Activated T-cell treated with anti-CD3 and anti-CD28 coated beads, Interleukin-2, amount 50 U/mL, for 48 hours (primary cell): ENCODE measurements at regions not wholly inside any gene's neighbourhood (a gene's known extent, or its start where the extent isn't known, plus 50 kb on each side); places are given as distances from the start of the nearest gene placed in this dataset.
"Not testable (repeated sequence)": the region's sequence is repeated elsewhere in the genome, so short reads cannot be mapped to it uniquely, and the experiment has no call there.

ENCODE experiments used
- DNase-seq, 2 experiments: peaks; one replicate each; pipeline ENCODE4 v3.0.0-alpha.2; 2020

DNA sequence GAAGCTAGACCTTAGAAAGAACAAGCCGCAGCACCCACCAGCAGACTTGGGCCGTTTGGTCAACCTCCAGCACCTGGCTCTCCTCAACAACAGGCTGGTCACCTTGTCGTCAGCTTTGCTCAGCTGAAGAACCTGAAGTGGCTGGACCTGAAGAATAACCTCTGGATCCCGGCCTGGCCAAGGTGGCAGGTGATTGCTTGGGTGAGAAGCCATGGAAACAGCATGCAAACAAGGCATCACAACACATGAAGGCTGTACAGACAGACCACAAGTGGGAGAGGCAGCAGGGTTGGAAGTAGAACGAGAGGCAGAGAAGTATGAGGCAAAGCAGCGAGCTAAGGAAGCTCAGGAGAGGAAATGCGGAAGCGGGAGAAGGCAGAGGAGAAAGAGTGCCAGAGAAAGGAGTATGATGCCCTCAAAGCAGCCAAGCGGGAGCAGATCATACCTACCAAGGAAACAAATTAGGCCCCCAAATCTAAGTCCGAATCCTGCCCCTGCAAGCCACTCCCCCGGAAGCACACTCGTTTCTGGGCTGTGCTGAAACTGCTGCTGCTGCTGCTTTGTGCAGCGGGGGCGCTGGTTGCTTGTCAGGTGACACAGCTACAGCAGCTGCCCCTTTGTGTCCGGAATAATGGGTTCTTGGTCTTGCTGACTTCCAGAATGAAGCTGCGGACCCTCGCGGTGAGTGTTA, 121.6 kb upstream of the LGSN start:
- DNase-seq, result peak in 1 of 2 experiments; percentile 21

DNA sequence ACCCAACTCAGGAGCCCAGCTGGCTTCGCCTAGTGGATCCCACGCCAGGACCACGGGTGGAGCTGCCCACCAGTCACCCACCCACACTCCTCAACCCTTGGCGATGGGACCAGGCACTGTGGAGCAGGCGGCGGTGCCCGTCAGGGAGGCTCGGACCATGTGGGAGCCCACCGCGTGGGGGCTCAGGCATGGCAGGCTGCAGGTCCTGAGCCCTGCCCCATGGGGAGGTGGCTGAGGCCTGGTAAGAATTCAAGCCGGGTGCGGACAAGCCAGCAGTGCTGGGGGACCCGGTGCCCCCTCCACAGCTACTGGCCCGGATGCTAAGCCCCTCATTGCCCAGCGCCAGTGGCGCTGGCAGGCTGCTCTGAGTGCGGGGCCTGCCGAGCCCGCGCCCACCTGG, 123.1 kb upstream of the LGSN start:
- DNase-seq, result no peak

DNA sequence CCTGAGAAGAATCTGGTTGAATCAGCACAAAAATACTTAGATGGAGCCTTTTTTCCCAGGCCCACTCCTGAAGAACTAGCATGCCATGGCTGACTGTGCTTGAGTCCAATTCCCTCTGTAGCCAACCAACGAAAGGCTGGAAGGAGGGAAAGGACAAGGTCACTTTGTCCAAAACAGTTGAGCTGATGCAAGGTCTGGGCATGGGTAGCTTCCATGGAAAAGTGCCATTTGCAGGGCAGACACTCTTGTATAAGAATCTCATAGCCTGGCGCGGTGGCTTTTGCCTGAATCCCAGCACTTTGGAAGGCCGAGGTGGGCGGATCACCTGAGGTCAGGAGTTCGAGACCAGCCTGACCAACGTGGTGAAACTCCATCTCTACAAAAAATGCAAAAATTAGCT, 125.0 kb upstream of the LGSN start:
- DNase-seq, result no peak

DNA sequence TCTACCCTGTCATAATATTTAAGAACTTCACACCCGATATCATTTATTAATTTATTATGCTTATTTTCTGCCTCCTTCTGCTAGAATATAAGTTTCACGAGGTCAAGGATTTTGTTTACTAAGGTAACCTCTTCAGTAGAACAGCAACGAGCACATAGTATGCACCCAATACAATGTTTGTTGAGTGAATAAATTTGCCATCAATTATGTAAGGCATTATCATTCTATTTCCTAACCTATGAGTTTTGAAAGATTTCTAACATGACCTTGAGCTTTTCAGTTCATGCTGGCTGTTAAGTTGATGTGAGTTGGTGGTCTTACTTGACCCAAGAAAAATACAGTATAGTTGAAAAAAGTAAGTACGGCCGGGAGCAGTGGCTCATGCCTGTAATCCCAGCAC, 125.9 kb upstream of the LOC128125822 start:
- DNase-seq, result no peak

DNA sequence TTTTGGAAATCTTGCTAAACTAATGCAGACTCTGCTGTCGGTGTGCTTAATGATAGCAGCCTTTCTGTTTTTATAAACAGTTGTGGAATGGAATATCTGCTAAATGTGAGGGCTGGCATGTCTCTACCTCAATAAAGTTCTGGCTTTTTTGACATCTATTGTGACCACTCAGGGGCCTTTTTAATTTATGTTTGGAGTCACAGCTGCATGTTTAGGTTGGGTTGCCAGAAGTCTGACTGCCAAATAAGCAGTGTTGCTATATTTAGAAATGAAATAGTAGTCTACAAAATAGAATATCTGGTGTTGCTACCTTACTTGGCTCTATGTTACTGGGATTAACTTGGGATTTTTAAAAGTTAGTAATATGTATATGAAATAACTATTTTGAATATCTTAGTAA, 125.1 kb upstream of the LOC128125822 start:
- DNase-seq, result no peak

DNA sequence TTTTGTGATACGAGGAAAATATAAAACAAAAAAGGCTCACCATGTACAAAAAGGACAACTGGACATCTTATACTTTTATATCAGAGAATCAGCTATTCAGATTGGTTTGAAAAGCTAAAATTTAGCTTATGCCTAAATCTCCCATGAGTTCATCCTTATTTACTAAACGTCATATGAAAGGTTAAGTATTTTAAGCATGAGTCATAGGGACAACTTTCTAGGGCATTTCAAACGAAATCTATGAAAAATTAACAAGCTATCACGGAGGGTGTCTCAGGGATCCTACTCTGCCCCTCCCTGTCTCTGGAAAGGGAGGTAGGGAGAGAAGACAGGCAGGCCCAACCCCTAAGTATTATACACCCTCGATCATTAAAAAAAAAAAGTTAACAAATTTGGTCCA, 124.1 kb upstream of the LOC128125822 start:
- no peak for DNase-seq

DNA sequence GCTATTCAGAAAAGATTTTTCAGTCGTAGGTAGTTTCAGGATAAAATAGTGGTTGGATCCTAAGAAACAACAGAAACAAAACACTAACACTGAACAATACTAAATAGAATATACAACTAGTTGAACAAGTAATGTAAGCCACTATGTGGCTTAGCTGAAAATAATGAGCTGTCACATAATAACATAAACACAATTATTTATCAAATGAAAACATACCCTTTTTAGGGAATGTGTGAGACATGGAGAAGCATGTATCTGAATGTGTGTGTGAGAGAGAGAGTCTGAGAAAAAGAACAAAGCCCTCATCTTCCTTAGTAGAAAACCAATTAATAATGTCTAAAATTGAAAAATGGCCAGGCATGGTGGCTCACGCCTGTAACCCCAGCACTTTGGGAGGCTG, 122.6 kb upstream of the LOC128125822 start:
- no peak for DNase-seq

DNA sequence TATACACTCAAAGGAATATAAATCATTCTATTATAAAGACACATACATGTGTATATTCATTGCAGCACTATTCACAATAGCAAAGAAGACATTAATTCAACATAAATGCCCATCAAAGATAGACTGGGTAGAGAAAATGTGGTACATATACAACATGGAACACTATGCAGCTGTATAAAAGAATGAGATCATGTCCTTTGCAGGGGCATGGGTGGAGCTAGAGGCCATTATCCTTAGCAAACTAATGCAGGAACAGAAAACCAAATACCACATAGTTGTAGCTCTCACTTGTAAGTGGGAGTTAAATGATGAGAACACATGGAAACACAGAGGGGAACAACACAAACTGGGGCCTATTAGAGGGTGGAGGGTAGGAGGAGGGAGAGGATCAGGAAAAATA, 121.0 kb upstream of the LOC128125822 start:
- DNase-seq, result no peak

DNA sequence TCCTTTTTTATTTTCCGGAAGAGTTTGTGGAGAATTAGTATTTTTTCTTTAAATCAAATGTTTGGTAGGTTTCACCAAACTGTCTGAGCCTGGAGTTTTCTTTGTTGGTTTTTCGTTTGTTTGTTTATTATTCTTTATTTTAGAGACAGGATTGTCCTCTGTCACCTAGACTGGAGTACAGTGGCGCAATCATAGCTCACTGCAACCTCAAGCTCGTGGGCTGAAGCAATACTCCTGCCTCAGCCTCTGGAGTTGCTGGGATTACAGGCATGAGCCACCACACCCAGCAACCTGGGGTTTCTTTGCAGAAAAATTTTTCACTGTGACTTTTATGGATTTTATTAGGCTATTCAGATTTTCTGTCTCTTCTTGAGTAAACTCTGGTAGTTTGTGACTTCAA, 120.2 kb upstream of the LOC128125822 start:
- no peak for DNase-seq

DNA sequence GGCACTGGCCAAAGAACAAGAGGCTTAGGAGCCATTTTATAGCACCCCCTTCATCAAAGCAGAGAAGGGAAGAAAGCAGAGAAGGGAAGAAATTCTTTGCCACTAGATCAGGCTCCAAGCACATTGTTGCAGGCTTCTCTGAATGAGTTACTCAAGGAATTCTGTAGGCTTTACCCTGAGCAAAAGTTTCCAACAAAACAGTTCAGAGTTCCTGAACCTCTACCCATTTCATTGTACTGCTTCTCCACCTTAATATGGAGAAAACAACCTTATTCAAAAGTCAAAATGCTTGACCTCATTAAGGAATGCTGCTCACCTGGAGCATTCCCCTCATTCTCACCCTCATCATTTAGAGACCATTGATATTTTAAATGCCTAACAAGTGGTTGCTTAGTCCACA, 115.5 kb upstream of the LOC128125822 start:
- DNase-seq, result no peak

DNA sequence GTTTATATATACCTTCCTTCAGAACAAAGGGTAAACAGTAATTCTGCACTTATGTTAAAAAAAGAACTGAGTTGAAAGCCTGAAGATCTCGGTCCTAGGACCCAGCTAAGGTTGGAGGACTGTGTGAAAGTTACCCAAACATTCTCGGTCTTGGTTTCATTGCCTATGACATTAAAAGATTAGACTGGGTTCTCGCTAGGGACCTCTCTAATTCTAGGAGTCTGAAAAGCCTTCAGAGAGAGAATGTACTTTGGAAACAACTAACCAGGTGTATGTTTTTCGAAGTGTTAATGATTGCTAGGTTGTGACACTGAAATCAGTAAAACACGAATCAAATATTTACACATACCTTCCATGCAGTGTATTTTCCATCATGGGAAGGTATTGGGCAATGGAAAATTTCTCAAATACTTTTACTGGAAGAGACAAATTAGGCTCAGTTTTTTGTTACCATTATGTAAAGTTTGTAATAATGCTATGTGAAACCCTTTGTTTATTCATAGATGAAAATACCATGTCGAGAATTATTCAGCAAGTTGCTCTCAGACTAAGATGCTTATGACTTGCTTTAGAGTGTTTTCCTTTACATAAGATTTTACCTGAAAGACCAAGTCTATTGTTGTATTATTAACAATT, 113.7 kb upstream of the LOC128125822 start:
- DNase-seq, result no peak

DNA sequence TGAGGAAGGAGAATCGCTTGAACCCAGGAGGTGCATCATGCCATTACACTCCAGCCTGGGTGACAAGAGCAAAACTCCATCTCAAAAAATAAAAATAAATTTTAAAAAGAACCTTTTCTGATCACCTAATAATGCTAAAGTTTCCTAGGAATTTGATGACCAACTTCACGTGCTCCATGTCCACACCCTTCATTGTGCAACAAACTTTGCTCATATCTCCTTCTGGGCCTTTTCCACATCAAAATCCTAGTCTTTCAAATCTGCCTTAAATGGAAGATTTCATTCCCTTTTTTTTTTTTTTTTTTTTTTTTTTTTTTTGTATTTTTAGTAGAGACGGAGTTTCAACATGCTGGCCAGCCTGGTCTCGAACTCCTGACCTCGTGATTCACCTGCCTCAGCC, 112.5 kb upstream of the LOC128125822 start:
- no peak for DNase-seq

DNA sequence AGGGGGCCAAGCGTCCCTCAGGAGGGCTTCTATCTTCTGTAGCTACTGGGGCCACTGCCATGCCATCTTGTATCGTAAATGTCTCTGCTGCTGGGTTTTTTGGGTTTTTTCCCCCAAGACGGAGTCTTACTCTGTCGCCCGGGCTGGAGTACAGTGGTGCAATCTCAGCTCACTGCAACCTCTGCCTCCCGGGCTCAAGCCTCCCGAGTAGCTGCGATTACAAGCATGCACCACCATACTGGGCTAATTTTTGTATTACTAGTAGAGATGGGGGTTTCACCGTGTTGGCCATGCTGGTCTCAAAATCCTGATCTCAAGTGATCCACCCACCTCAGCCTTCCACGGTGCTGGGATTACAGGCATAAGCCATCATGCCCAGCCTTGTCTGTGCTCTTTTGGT, 111.3 kb upstream of the LOC128125822 start:
- no peak for DNase-seq

DNA sequence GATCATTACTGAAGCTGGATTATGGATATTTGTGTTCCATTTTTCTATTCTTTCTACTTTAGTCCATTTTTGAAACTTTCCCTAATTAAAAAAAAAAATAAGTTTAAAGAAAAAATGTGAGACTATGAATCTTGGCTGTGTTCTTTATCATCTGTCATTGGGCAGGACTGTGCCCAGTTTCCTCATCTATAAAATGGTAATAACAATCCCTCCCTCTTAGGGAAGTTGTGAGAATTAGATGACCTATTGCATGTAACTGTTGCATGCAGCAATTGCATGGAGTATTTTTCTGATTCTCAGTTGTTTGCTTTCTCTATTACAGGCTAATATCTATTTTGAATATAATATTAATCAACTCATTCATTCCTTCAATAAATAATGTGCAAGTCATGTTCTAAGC, 108.2 kb upstream of the LOC128125822 start:
- DNase-seq, result no peak

DNA sequence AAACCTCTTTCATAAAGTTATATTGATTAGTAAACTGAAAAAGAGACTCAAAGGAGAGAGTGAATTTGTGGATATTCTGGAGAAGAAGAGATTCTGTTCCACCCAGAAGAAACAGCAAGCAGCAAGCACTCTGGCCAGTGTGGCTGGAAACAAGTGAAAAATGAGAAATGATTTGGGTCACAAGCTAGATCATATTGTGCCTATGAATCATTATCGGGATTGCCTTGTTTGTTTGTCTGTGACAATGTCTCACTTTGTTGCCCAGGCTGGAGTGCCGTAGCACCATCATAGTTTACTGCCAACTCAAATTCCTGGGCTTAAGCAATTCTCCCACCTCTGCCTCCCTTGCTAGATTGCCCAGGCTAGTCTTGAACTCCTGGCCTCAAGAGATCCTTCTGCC, 106.5 kb upstream of the LOC128125822 start:
- no peak for DNase-seq

DNA sequence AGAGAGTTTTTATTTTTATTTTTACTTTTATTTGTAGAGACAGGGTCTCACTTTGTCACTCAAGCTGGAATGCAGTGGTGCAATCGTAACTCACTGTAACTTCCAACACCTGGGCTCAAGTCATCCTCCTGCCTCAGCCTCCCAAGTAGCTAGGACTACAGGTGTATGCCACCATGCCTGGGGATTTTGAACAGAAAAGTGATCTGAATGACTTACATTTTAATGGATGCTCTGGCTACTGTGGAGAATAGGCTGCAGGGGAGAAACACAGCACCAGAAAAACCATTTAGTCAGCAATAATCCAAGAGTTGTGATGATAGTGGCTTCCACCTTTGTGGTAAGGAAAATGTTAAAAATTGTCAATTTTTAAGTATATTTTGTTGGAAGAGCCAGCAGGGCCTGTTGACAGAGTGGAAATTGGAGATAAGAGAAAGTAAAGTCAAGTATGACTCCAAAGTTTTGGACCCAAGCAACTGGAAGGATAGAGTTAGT, 106.0 kb upstream of the LOC128125822 start:
- DNase-seq, result no peak

DNA sequence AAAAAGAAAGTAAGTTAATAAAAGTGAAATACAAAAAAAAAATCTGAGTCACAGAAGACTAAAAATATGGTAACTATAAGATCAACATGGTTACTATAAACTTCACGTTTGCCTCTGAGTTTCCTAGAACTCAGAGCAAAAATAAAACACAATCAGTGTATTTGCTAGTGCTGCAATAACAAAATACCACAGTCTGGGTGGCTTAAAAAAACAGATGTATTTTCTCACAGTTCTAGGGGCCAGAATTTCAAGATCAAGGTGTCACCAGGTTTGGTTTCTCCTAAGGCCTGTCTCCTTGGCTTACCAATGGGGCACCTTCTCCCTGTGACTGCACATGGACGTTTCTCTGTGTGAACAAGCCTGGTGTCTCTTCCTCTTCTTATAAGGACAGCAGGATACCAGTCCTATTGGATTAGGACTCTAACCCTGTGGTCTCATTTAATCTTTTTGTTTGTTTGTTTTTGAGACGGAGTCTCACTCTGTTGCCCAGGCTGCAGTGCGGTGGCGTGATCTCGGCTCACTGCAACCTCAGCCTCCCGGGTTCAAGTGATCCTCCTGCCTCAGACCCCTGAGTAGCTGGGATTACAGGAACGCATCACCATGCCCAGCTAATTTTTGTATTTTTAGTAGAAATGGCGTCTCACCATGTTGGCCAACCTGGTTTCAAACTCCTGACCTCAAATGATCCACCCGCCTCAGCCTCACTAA, 104.9 kb upstream of the LOC128125822 start:
- no peak for DNase-seq

DNA sequence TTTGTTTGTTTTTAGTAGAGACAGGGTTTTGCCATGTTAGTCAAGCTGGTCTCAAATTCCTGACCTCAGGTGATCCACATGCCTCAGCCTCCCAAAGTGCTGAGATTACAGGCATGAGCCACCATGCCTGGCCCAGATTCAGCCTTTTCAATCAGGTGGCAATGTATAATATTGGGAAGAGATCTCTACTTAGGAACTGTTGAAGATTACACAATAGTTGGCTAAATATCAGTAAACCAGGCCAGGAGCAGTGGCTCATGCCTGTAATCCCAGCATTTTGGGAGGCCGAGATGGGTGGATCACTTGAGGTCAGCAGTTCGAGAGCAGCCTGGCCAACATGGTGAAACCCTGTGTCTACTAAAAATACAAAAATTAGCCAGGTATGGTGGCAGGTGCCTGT, 101.1 kb upstream of the LOC128125822 start:
- not testable (repeated sequence) for DNase-seq

DNA sequence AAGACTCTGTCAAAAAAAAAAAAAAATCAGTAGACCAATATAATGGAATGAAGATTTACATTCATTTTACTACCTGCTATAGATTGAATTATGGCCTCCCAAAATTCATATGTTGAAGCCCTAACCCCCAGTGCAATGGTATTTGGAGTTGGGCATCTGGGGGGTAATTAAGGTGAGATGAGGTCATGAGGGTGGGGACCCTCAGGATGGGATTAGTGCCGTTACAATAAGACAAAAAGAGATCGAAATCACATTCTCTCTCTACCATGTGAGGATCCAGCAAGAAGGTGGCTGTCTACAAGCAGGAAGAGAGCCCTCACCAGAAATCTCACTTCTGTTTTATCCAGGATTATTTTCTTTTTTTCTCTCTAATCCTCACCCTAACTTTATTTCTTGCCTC, 100.6 kb upstream of the LOC128125822 start:
- DNase-seq, result no peak

DNA sequence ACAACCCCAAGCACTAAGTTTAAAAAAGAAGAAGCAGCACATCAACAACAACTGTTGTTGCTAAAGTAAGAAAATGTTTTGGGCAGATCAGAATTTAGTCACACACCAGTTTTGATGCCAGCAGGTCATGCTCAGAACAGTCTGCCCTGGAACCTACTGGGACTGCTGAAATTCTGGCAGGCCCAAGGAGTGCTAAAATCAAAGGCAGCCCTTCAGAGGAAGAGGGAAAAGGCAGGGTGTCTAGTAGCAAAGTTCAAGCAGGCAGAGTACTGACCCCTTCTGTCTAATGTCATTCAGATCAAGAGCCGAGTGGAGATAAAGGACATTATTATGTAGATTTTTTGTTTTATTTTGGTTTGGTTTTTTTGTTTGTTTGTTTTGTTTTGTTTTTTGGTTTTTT, 96.6 kb upstream of the LOC128125822 start:
- DNase-seq, result no peak

DNA sequence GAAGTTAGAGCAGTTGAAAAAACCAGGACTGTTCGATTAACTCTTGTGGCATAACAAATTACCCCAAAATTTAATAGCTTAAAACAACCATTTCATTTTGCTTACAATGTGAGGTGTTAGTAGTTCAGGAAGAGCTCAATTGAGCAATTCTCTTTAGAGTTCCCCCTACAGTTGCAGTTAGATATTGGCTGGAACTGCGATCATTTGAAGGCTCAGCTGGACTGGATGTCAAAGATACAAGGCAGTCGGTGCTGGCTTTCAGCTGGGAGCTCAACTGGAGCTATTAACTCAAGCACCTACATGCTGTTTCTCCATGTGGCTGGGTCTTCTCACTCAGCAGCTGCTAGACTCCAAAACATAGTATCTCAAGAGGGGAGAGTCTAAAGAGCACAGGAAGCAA, 96.0 kb upstream of the LOC128125822 start:
- DNase-seq, result no peak

DNA sequence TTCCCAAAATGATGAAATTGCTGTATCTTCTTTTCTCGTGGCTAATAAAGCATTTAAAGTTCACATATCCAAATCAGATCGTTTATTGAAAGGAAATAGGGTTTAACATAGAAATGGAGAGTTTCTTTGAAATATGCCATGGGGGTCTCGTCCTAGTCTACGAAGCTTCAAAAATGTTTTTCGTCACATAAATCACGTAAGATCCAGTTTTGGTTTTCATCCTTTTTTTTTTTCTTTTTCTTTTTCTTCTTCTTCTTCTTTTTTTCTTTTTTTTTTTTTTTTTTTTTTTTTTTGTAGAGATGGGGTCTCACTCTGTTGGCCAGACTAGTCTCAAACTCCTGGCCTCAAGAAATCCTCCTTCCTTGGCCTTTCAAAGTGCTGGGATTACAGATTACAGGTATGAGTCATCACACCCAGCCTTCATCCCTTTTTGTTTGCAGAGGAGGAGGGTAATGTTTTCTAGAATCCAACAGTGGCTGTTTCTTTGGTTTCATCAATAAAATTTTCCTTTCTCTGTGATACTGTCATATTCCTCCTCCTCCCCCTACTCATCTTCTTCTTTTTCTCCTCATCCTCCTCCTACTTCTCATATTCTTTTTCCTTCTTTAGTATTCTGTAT, 94.7 kb upstream of the LOC128125822 start:
- no peak for DNase-seq

DNA sequence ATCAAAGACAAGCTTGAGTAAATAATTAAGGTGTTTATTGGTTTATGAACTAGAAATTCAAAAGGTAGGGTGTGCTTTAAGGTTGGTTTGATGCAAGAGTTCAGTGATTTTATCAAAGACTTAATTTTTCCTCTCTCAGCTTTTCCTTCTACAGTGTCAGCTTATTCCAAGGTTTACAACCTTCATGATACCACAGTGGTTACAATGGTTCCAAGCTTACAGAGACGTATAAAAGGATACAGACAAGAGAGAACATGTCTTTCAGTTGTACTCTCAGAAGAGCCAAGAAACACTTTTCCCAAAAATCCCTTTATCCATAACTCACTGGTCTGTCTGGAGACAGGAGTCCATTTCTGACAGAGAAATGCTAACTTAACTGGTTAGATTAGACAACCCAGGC, 93.5 kb upstream of the LOC128125822 start:
- DNase-seq, result no peak

DNA sequence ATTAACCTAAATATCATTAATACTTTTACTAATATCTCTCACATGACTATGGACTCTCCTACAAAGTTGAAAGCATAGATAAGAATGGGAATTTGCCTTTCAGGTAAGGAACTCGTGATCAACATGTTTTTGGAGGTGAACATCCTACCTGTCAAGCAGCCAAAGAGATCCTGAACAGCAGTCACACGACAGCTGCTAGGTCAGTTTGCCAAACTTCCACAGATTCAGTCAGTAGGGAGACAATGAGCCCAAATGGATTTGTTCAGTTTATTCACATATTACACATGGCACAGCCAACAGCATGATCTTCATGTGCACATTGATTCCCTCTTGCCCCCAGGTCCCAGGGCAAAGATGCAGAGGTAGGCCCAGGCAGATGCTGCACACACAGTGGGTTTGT, 86.1 kb upstream of the LOC128125822 start:
- no peak for DNase-seq
